NOMO-1 treated with dmso at 0.1 percent for 144 hours (cell line): ENCODE measurements at regions not wholly inside any gene's neighbourhood (a gene's known extent, or its start where the extent isn't known, plus 50 kb on each side); places are given as distances from the start of the nearest gene placed in this dataset.
"Not testable (repeated sequence)": the region's sequence is repeated elsewhere in the genome, so short reads cannot be mapped to it uniquely, and the experiment has no call there.

ENCODE experiments used
- DNase-seq: peaks from one replicate; lab custom pipeline; 2025; ENCODE audit not compliant: unreplicated experiment; lab: John Stamatoyannopoulos, UW

GRCh38 chr4:18439311-18439710 is 417.8 kb upstream of the LCORL start:
- DNase-seq: no peak

DNA sequence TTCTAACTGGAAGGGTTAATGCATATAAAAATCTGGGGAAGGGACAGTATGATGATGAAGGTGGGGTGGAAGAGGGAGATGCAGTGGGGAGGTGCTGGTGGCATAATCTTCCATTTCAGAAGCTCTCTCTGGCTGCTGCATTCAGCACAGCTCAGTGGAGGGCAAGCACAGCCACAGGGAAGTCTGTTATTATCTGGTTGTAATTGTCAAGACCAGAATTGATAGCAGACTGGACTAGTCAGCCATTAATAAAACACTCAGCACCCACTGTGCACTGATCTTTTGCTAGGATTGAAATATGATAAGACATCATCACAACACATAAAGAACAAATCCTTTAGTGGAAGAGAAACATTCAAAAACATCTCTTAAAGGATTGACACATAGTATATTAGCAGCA is 414.2 kb upstream of the LCORL start:
- DNase-seq: no peak

GRCh38 chr4:18422685-18423084 is 401.1 kb upstream of the LCORL start:
- no peak for DNase-seq

GRCh38 chr4:18421519-18421918 is 400.0 kb upstream of the LCORL start:
- no peak for DNase-seq

GRCh38 chr4:18419780-18420179 is 398.2 kb upstream of the LCORL start:
- DNase-seq: no peak

DNA sequence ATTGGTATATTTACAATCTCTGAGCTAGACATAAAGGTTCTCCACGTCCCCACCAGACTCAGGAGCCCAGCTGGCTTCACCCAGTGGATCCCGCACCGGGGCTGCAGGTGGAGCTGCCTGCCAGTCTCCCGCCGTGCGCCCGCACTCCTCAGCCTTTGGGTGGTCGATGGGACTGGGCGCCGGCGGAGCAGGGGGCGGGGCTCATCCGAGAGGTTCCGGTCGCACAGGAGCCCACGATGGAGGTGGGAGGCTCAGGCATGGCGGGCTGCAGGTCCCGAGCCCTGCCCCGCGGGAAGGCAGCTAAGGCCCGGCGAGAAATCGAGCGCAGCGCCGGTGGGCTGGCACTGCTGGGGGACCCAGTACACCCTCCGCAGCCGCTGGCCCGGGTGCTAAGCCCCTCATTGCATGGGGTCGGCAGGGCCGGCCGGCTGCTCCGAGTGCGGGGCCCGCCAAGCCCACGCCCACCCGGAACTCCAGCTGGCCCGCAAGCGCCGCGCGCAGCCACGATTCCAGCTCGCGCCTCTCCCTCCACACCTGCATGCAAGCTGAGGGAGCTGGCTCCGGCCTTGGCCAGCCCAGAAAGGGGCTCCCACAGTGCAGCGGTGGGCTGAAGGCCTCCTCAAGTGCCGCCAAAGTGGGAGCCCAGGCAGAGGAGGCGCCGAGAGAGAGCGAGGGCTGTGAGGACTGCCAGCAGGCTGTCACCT is 396.8 kb upstream of the LCORL start:
- DNase-seq: not testable (repeated sequence)

DNA sequence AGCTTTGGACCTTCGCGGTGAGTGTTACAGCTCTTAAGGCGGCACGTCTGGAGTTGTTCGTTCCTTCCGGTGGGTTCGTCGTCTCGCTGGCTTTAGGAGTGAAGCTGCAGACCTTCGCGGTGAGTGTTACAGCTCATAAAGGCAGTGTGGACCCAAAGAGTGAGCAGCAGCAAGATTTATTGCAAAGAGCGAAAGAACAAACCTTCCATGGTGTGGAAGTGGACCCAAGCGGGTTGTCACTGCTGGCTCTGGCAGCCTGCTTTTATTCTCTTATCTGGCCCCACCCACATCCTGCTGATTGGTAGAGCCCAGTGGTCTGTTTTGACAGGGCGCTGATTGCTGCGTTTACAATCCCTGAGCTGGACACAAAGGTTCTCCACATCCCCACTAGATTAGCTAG is 396.1 kb upstream of the LCORL start:
- DNase-seq: not testable (repeated sequence)

DNA sequence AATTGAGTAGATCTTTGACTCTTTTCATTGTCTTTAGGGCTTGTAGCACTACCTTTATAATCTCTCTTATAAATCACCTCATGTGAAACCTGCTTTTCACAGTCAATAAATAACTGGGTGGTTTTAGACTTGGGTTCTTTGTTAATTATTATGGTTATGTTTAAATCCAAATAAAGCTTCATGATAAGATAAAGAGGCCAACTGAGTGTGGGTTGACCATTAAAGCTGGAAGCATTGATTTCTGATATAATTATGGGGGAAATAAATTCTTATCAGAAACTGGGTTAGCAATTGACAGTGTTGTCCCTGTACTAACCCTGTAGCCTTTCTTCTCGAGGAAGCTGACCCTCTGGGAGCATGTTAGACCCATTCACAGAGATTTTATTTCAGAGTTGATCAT is 384.7 kb upstream of the LCORL start:
- DNase-seq: no peak

DNA sequence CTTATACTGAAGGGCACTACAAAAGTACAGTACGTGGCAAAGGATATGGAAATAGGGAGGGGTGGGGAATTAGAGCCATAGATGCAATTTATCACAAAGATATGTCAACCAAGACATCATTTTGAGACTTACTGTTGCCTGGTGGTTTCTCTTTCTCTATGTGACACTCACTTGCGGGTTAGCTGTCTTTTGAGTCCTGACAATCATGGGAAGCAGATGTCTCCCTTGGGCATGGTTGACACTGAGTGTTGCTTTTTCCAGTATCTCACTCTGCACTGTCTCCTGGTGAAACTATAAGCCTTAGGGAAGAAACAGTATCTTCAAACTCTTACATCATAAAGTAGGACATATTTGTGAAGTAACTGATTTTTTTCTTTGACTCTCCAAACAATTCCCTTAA is 383.5 kb upstream of the LCORL start:
- no peak for DNase-seq

DNA sequence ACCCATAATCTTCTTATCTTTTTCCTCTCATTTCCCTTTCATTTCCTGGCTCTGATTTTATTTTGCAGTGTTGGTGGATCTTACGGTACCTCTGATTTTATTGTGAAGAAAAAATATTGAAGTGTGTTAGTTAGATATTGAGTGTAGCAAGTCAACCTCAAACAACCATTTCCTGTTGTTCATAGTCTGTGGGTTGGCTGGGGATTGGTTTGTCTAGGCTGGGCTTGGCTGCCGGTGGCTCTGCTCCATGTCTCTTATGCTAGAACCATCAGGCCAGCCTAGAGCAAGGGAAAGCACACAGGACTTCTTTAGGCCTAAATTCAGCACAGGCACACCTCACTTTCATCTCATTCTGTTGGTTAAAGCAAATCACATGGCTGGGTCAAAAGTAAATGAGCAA is 383.1 kb upstream of the LCORL start:
- DNase-seq: no peak

DNA sequence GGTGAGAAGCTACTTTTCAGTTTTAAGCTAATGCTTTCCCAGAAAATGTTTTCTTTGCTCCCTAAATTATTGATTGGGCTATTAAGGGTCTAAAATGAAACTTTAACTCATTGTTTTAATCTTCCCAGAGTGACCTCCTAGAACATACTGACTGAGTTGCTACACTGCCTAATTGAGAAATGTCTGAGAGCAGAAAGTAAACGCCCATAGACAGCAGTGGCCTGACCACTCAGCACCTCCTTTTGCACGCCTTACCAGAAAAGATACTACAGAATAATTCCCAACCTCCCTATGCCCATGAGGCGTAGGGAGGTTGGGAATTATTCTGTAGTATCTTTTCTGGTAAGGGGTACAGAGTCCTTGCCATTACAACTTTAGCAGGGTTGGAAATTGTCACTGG is 381.8 kb upstream of the LCORL start:
- no peak for DNase-seq

DNA sequence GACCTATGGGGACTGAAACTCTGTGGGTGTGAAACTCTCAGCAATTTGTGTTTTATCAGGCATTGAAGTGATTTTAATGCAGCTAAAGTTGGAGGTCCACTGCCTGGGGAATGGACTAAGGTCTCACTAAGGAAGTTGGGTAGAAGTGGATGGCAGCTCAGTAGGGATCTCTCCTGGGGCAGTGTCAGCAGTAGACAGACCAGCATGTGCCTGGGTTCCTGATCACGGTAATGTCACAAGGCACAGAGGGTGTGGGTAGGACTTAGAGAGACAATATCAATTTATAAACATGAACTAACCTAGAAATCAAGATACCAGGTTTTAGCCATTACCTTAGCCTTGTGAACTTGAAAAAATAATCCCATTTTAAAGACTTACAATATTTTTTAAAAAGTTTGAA is 380.3 kb upstream of the LCORL start:
- DNase-seq: no peak

- no peak for DNase-seq
Observed at GRCh38 chr4:18401425-18401824, 379.9 kb upstream of the LCORL start.

- DNase-seq: no peak
Observed at GRCh38 chr4:18398661-18399060, 377.1 kb upstream of the LCORL start.

- DNase-seq: no peak
Observed at GRCh38 chr4:18397681-18398390, 376.3 kb upstream of the LCORL start.

GRCh38 chr4:18394656-18395055 is 373.1 kb upstream of the LCORL start:
- DNase-seq: no peak

GRCh38 chr4:18391354-18391728 is 369.8 kb upstream of the LCORL start:
- no peak for DNase-seq

DNA sequence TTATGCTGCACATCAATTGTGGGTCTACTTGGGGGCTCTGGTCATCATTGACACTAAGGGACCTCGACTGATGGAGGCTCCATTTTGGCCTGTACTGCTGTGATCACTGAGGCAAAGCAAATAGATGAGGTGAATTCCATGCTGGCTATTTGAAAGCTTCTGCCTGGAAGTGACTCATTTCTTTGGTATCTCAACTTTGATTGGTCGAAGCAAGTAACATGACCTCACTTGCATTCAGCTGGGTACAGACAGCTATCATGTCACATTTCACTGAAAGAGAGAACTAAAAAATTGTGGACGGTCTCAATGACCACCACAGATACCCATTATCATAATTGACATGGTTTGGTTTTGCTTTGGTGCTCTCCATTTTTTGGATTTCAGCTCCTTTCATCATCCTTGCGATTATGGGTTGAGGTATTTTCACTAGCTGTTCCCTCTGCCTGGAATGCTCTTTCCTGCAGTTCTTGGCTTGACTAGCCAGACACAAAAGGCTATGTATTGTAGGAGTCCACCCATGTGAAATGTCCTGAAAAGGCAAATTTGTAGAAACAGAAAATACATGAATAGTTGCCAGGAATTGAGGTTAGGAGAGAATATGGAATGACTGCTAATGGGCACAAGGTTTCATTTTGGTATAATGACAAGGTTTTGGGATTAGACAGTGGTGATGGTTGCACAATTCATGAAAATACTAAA is 369.2 kb upstream of the LCORL start:
- no peak for DNase-seq

DNA sequence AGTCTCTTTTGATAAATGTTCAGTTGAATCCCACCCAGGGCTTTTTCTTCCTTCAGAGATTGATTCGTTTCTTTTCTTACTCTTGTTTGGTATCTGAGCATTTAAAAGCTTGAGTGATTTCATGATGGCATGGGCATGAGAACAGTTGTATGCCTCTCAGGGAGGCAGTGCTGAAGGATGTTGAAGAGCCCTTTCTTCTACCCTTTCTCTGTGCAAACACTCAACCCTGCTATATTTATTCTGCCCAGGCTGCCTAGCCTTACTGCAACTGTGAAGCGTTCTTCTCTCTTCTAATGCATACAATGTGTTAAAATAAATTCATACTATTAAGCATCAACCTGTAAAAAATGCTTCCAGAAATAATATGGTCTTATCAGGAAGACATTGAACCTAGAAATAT is 367.6 kb upstream of the LCORL start:
- no peak for DNase-seq

- no peak for DNase-seq
Observed at GRCh38 chr4:18388039-18388438, 366.5 kb upstream of the LCORL start.

DNA sequence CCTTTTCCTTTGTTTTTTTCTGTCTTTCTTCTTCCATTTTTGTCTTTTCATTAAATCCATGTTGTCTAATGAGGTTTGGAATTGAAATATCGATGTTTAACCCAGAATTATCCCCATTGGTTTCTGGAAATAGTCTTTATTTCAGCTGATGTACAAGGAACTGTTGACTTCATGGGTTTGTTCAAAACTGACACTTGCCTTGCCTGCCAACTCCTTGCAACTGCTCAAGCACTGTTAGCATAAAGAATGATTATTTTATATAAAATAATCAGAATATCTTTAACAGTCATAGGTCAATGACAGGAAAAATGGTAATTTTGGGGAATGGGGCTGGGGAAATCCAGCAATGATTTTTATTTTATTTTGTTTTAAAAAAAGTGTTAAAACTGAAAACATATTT is 359.6 kb upstream of the LCORL start:
- DNase-seq: no peak

DNA sequence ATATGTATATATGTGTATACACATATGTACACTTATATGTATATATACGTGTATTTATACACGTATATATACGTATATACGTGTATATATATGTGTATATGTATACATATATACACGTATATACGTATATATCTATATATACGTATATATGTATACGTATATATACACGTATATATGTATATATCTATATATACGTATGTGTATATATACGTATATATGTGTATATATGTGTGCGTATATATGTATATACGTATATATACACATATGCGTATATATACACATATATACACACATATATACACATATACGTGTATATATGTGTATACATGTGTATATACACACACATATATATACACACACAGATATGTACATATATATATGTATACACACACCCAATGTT is 348.0 kb upstream of the LCORL start:
- no peak for DNase-seq
